Endothelial cell of umbilical vein (primary cell): ENCODE measurements at regions not wholly inside any gene's neighbourhood (a gene's known extent, or its start where the extent isn't known, plus 50 kb on each side); places are given as distances from the start of the nearest gene placed in this dataset.

ENCODE experiments used
- BruUV-seq: library from RNA; stranded (reverse); fragments of 400-500 nt; replicated peaks from 2 replicates; lab custom pipeline; 2021; lab: Mats Ljungman, UMichigan
- CTCF ChIA-PET: fragments of 300-600, 350-600 bp; sonication (Branson Sonifier 250); formaldehyde crosslinking; loops from one replicate; lab custom pipeline; 2021; ENCODE audit warnings: antibody characterized with exemption, inconsistent platforms; lab: Charles Lee
- POLR2A ChIA-PET: fragments of 300-600, 350-600 bp; sonication (Branson Sonifier 250); formaldehyde crosslinking; loops from one replicate; lab custom pipeline; 2021; ENCODE audit warnings: antibody characterized with exemption, inconsistent platforms; lab: Charles Lee
- DNase-seq: peaks from one replicate; pipeline ENCODE4 v3.0.0-alpha.2; 2011; ENCODE audit warnings: low read depth, low spot score
- FAIRE-seq: peaks from 2 replicates; lab custom pipeline; 2011; peaks lifted over from hg19 to GRCh38; lab: Jason Lieb, UNC
- H2AFZ ChIP-seq: 2 replicates; pipeline ENCODE4 v1.6.0; 2012; ENCODE audit warnings: low read depth, low read length, control low read depth, inconsistent platforms
- H3K27ac ChIP-seq: 2 replicates; pipeline ENCODE4 v1.5.1; 2011; ENCODE audit warnings: low read depth, mild to moderate bottlenecking, control low read depth, low read length, moderate library complexity; ENCODE audit not compliant: insufficient read depth
- H3K27me3 ChIP-seq, 2 experiments: 2 replicates each; pipeline versions ENCODE4 v1.6.0 to v1.6.1; 2011; ENCODE audit warnings: low read length in 2 of 2, mixed read lengths in 1 of 2; ENCODE audit not compliant: control insufficient read depth in 2 of 2, insufficient read depth in 2 of 2
- H3K36me3 ChIP-seq, 2 experiments: 2 replicates in 1 of 2; 3 replicates in 1 of 2; pipeline ENCODE4 v1.5.1; 2011; ENCODE audit warnings: low read length in 2 of 2, mild to moderate bottlenecking in 1 of 2, moderate library complexity in 1 of 2; ENCODE audit not compliant: control insufficient read depth in 2 of 2, insufficient read depth in 2 of 2; ENCODE audit errors: extremely low read depth in 1 of 2
- H3K4me1 ChIP-seq: 3 replicates; pipeline ENCODE4 v1.5.1; 2011; ENCODE audit warnings: mild to moderate bottlenecking, low read length; ENCODE audit not compliant: control insufficient read depth, insufficient read depth; ENCODE audit errors: extremely low read depth
- H3K4me2 ChIP-seq: 2 replicates; pipeline ENCODE4 v1.6.1; 2011; ENCODE audit warnings: low read length, control low read depth, mixed read lengths; ENCODE audit not compliant: insufficient read depth
- H3K4me3 ChIP-seq, 3 experiments: fragments of 200-600 bp in 1 of 3; sonication (generic), shearing (Covaris generic) in 1 of 3; replicated peaks in 1 of 3; 2 replicates each; pipeline ENCODE4 v1.5.1; 2011 to 2016; ENCODE audit warnings: control low read depth in 3 of 3, low read length in 3 of 3, mild to moderate bottlenecking in 2 of 3, inconsistent platforms in 1 of 3, low read depth in 1 of 3, moderate library complexity in 1 of 3; ENCODE audit not compliant: insufficient read depth in 1 of 3
- H3K79me2 ChIP-seq: 2 replicates; pipeline ENCODE4 v1.6.0; 2012; ENCODE audit warnings: low read length, inconsistent platforms; ENCODE audit not compliant: control insufficient read depth, insufficient read depth
- H3K9ac ChIP-seq: replicated peaks from 2 replicates; pipeline ENCODE3; 2011; ENCODE audit warnings: low read length, control low read depth; ENCODE audit not compliant: insufficient read depth; ENCODE audit errors: extremely low read depth
- H3K9me1 ChIP-seq: replicated peaks from 3 replicates; pipeline ENCODE4 v1.6.0; 2011; ENCODE audit warnings: mild to moderate bottlenecking, low read length; ENCODE audit not compliant: control insufficient read depth, insufficient read depth; ENCODE audit errors: extremely low read depth
- H3K9me3 ChIP-seq: replicated peaks from 2 replicates; pipeline ENCODE4 v1.5.1; 2012; ENCODE audit warnings: low read length, inconsistent platforms; ENCODE audit not compliant: control insufficient read depth, insufficient read depth
- H4K20me1 ChIP-seq: replicated peaks from 2 replicates; pipeline ENCODE3; 2011; ENCODE audit warnings: mild to moderate bottlenecking, low read length; ENCODE audit not compliant: control insufficient read depth, insufficient read depth; ENCODE audit errors: extremely low read depth
- CTCF ChIP-seq, 2 donors: IDR thresholded peaks; 1 replicate in 1 of 2; 2 replicates in 1 of 2; pipeline ENCODE4 v1.5.1; 2011; ENCODE audit warnings: low read length in 2 of 2, mild to moderate bottlenecking in 2 of 2, moderate library complexity in 2 of 2, control low read depth in 1 of 2, inconsistent platforms in 1 of 2, low read depth in 1 of 2; ENCODE audit not compliant: insufficient read depth in 1 of 2; ENCODE audit errors: extremely low read depth in 1 of 2
- EZH2 ChIP-seq: IDR thresholded peaks from 2 replicates; pipeline ENCODE4 v1.6.1; 2012; ENCODE audit warnings: borderline replicate concordance, low read depth, mild to moderate bottlenecking, moderate library complexity, low read length, inconsistent platforms; ENCODE audit not compliant: severe bottlenecking
- FOS ChIP-seq: IDR thresholded peaks from 2 replicates; pipeline ENCODE4 v1.6.1; 2011; ENCODE audit warnings: mild to moderate bottlenecking, low read length, moderate library complexity, borderline replicate concordance; ENCODE audit not compliant: insufficient read depth
- GATA2 ChIP-seq: IDR thresholded peaks from 2 replicates; pipeline ENCODE4 v1.7.0; 2011; ENCODE audit warnings: low read depth, mild to moderate bottlenecking, moderate library complexity, mixed read lengths, low read length; ENCODE audit not compliant: insufficient read length, insufficient read depth
- JUN ChIP-seq: IDR thresholded peaks from 2 replicates; pipeline ENCODE4 v1.6.1; 2011; ENCODE audit warnings: borderline replicate concordance, low read depth; ENCODE audit not compliant: insufficient read length, insufficient read depth
- MAX ChIP-seq: IDR thresholded peaks from 2 replicates; pipeline ENCODE4 v1.6.1; 2011; ENCODE audit not compliant: insufficient read depth, insufficient read length
- MYC ChIP-seq: IDR thresholded peaks from one replicate; pipeline ENCODE4 v1.6.1; 2011; ENCODE audit warnings: mild to moderate bottlenecking, low read depth, low read length
- POLR2A ChIP-seq: IDR thresholded peaks from 2 replicates; pipeline ENCODE4 v1.6.1; 2012; ENCODE audit warnings: low read depth, mild to moderate bottlenecking, control low read depth, low read length
- POLR2AphosphoS5 ChIP-seq: IDR thresholded peaks from 2 replicates; pipeline ENCODE4 v1.6.1; 2012; ENCODE audit warnings: low read depth, mild to moderate bottlenecking, control low read depth, low read length, moderate library complexity; ENCODE audit not compliant: insufficient read depth
- dilution Hi-C: fragments of 300-500 bp; cut with MboI; formaldehyde crosslinking; loops from one replicate; pipeline ENCODE4 v1.15.0; 2019; ENCODE audit warnings: low sequenced_read_pairs; ENCODE audit not compliant: extremely low pct_ligation_motif_present
- intact Hi-C: fragments of 100-400 bp; cut with micrococcal nuclease; formaldehyde crosslinking; loops from one replicate; pipeline ENCODE4 v1.10.0; 2022

GRCh38 chr1:59064592-59064991 is 232.3 kb upstream of the FGGY start:
- no peak overlapping the region for H3K27ac ChIP-seq
- H3K4me3 ChIP-seq = no peak overlapping the region
- ChIA-PET CTCF (interaction anchor here (4.5 kb wide), 1 partner anchor 635 kb away, joined by 17 read pairs; no protein-coding TSS in a partner anchor), POLR2A (no interaction called here)
- no peaks in the 10 kb centered on the region for H4K20me1 ChIP-seq
- no peak overlapping the region for H3K9ac ChIP-seq
- dilution Hi-C loops = no loop called here
- H2AFZ ChIP-seq = no peak overlapping the region
- no peaks in the 10 kb centered on the region for H3K9me1 ChIP-seq
- intact Hi-C loops = loop anchor here (5.0 kb wide), 2 partner anchors 167 to 233 kb away; partner anchors contain the start of gene FGGY
- H3K4me1 ChIP-seq = peaks cover 32% of the 10 kb centered on the region
- H3K9me3 ChIP-seq = no peaks in the 10 kb centered on the region
- no peaks in the 10 kb centered on the region for H3K79me2 ChIP-seq
- no TSS peak for BruUV-seq
- H3K27me3 ChIP-seq = no peaks in the 10 kb centered on the region
- no peaks in the 10 kb centered on the region for H3K36me3 ChIP-seq
- TF ChIP-seq GATA2 = no peak
- no peak for TF ChIP-seq FOS
- no peak for TF ChIP-seq MYC
- TF ChIP-seq POLR2A = no peak
- TF ChIP-seq JUN = no peak
- TF ChIP-seq MAX = no peak
- no peak for TF ChIP-seq EZH2
- no peak for TF ChIP-seq POLR2AphosphoS5
- TF ChIP-seq CTCF (IDR thresholded peaks at IDR 0.05; ENCODE audit: extremely low read depth in 1 of 2, insufficient read depth in 1 of 2, low read depth in 1 of 2, low read length in 2 of 2) = no peak
- FAIRE-seq (no peak), DNase-seq (no peak)
- no peak overlapping the region for H3K4me2 ChIP-seq
